WTC11 (cell line): ENCODE measurements at regions not wholly inside any gene's neighbourhood (a gene's known extent, or its start where the extent isn't known, plus 50 kb on each side); places are given as distances from the start of the nearest gene placed in this dataset.

ENCODE experiments used
- ATAC-seq: fragments of 200-7000 bp; cut with Tn5 transposase; 2 replicates; pipeline ENCODE4 v1.10.0; 2021; ENCODE audit warnings: mild to moderate bottlenecking, moderate library complexity
- CTCF ChIA-PET: fragments of 300-600 bp; sonication (Branson Sonifier 250); formaldehyde crosslinking; loops from one replicate; lab custom pipeline; 2021; ENCODE audit warnings: antibody characterized with exemption; lab: Charles Lee
- POLR2A ChIA-PET: fragments of 350-600 bp; sonication (Branson Sonifier 250); formaldehyde crosslinking; loops from one replicate; lab custom pipeline; 2021; ENCODE audit warnings: antibody characterized with exemption; lab: Charles Lee
- DNase-seq: peaks from one replicate; pipeline ENCODE4 v3.0.0; 2021; ENCODE audit warnings: low spot score
- H3K27ac Mint-ChIP-seq: 2 replicates; pipeline ENCODE4 v1.8.0; 2021; ENCODE audit warnings: mixed read lengths
- H3K27me3 Mint-ChIP-seq: 2 replicates; pipeline ENCODE4 v1.8.0; 2021; ENCODE audit warnings: low read depth, mild to moderate bottlenecking, moderate library complexity, mixed read lengths
- H3K36me3 Mint-ChIP-seq: 2 replicates; pipeline ENCODE4 v1.8.0; 2021; ENCODE audit warnings: mixed read lengths
- H3K4me1 Mint-ChIP-seq: 2 replicates; pipeline ENCODE4 v1.8.0; 2022; ENCODE audit warnings: mixed read lengths
- H3K4me3 Mint-ChIP-seq: 2 replicates; pipeline ENCODE4 v1.8.0; 2021; ENCODE audit warnings: mild to moderate bottlenecking, moderate library complexity, mixed read lengths
- H3K9me3 Mint-ChIP-seq: 2 replicates; pipeline ENCODE4 v1.8.0; 2021; ENCODE audit warnings: mixed read lengths
- ATF1 ChIP-seq: sonication (generic); formaldehyde crosslinking; IDR thresholded peaks from 2 replicates; pipeline ENCODE4 v1.8.1; 2023; ENCODE audit warnings: mild to moderate bottlenecking, moderate library complexity, missing genetic modification reagents
- ATF2 ChIP-seq: sonication (generic); formaldehyde crosslinking; IDR thresholded peaks from 2 replicates; pipeline ENCODE4 v1.8.1; 2022; ENCODE audit warnings: low read depth, missing genetic modification reagents, borderline replicate concordance
- ATF6 ChIP-seq: sonication (generic); formaldehyde crosslinking; IDR thresholded peaks from 2 replicates; pipeline ENCODE4 v1.8.1; 2023; ENCODE audit warnings: mild to moderate bottlenecking, missing genetic modification reagents
- CBFB ChIP-seq: sonication (generic); formaldehyde crosslinking; IDR thresholded peaks from 2 replicates; pipeline ENCODE4 v1.8.1; 2022; ENCODE audit warnings: mild to moderate bottlenecking, low read depth, missing genetic modification reagents
- HMGA2 ChIP-seq: fragments of 250-450 bp; sonication (Bioruptor Pico); IDR thresholded peaks from 2 replicates; pipeline ENCODE4 v1.4.0; 2021; ENCODE audit warnings: mild to moderate bottlenecking, moderate library complexity
- IRF2 ChIP-seq: sonication (generic); formaldehyde crosslinking; IDR thresholded peaks from 2 replicates; pipeline ENCODE4 v1.8.0; 2022; ENCODE audit warnings: low read depth, missing genetic modification reagents, borderline replicate concordance
- MXD4 ChIP-seq: fragments of 250-450 bp; sonication (Bioruptor Pico); IDR thresholded peaks from 2 replicates; pipeline ENCODE4 v1.8.0; 2021; ENCODE audit warnings: mild to moderate bottlenecking, moderate library complexity, borderline replicate concordance
- NFATC4 ChIP-seq: fragments of 250-450 bp; sonication (Bioruptor Pico); IDR thresholded peaks from 2 replicates; pipeline ENCODE4 v1.9.0; 2021; ENCODE audit warnings: mild to moderate bottlenecking
- NFE2L1 ChIP-seq: sonication (generic); formaldehyde crosslinking; IDR thresholded peaks from 2 replicates; pipeline ENCODE4 v1.8.1; 2023; ENCODE audit warnings: missing genetic modification reagents
- NR1H2 ChIP-seq: sonication (generic); formaldehyde crosslinking; IDR thresholded peaks from 2 replicates; pipeline ENCODE4 v1.9.0; 2021; ENCODE audit warnings: mild to moderate bottlenecking, moderate library complexity, missing genetic modification reagents
- PREB ChIP-seq: sonication (generic); formaldehyde crosslinking; IDR thresholded peaks from 2 replicates; pipeline ENCODE4 v1.8.1; 2022; ENCODE audit warnings: mild to moderate bottlenecking, missing genetic modification reagents, moderate library complexity, borderline replicate concordance
- SOX15 ChIP-seq: fragments of 250-450 bp; sonication (Bioruptor Pico); IDR thresholded peaks from 2 replicates; pipeline ENCODE4 v1.9.0; 2021; ENCODE audit warnings: mild to moderate bottlenecking
- TP53 ChIP-seq: sonication (generic); formaldehyde crosslinking; IDR thresholded peaks from 2 replicates; pipeline ENCODE4 v1.8.1; 2023; ENCODE audit warnings: mild to moderate bottlenecking, missing genetic modification reagents
- ZNF317 ChIP-seq: sonication (generic); formaldehyde crosslinking; IDR thresholded peaks from 2 replicates; pipeline ENCODE4 v1.8.1; 2023; ENCODE audit warnings: low read depth, mild to moderate bottlenecking, moderate library complexity, missing genetic modification reagents, borderline replicate concordance
- ZNF671 ChIP-seq: fragments of 250-450 bp; sonication (Bioruptor Pico); IDR thresholded peaks from 2 replicates; pipeline ENCODE4 v1.8.0; 2021; ENCODE audit warnings: mild to moderate bottlenecking
- TF ChIP-seq, protein P1 (sequence below): sonication (generic); formaldehyde crosslinking; IDR thresholded peaks from 2 replicates; pipeline ENCODE4 v1.8.1; 2023; ENCODE audit warnings: mild to moderate bottlenecking, missing genetic modification reagents
- TF ChIP-seq, protein P2 (sequence below): sonication (generic); formaldehyde crosslinking; IDR thresholded peaks from 2 replicates; pipeline ENCODE4 v1.8.1; 2023; ENCODE audit warnings: mild to moderate bottlenecking, missing genetic modification reagents, moderate library complexity

DNA sequence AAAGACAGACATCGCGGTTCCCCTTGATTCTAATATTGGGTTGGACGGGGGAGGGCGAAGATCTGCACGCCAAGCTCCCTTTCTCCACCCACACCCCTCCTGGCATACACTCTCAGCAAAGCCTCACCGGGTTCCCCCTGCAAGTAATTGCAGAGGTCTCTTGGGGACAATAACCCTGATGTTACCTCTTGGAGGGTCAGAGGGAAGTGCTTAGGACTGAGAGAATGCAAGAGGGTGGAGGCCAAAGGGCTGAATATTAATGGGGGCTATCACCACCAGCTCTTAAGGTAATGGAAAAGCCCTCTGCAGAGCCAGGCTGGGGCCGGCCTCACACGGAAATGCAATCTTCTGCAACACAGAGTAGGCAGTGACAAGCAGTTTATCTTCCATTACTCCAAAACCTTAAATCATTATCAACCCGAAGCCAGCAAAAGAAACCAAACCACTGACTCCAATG lies 344.1 kb upstream of the GATB start:
- Mint-ChIP-seq H3K27me3 (no peaks in the 10 kb centered on the region), H3K9me3 (no peaks in the 10 kb centered on the region), H3K4me1 (peaks cover 30% of the 10 kb centered on the region), H3K4me3 (no peak overlapping the region), H3K36me3 (no peaks in the 10 kb centered on the region), H3K27ac (no peak overlapping the region)
- DNase-seq (no peak), ATAC-seq (no peak)
- TF ChIP-seq ZNF317 (CRISPR knock-in tag) = no peak
- no peak for TF ChIP-seq NR1H2 (CRISPR knock-in tag)
- no peak for TF ChIP-seq ATF1 (CRISPR knock-in tag)
- TF ChIP-seq NFATC4 (CRISPR knock-in tag) = no peak
- TF ChIP-seq NFE2L1 (CRISPR knock-in tag) = no peak
- no peak for TF ChIP-seq PREB (CRISPR knock-in tag)
- TF ChIP-seq TP53 = no peak
- TF ChIP-seq ATF2 (CRISPR knock-in tag) = no peak
- TF ChIP-seq ATF6 (CRISPR knock-in tag) = no peak
- TF ChIP-seq SOX15 (CRISPR knock-in tag) = no peak
- TF ChIP-seq HMGA2 (CRISPR knock-in tag) = no peak
- TF ChIP-seq, protein P1, sequence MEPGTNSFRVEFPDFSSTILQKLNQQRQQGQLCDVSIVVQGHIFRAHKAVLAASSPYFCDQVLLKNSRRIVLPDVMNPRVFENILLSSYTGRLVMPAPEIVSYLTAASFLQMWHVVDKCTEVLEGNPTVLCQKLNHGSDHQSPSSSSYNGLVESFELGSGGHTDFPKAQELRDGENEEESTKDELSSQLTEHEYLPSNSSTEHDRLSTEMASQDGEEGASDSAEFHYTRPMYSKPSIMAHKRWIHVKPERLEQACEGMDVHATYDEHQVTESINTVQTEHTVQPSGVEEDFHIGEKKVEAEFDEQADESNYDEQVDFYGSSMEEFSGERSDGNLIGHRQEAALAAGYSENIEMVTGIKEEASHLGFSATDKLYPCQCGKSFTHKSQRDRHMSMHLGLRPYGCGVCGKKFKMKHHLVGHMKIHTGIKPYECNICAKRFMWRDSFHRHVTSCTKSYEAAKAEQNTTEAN (CRISPR knock-in tag) = no peak
- TF ChIP-seq CBFB = no peak
- TF ChIP-seq IRF2 (CRISPR knock-in tag) = no peak
- TF ChIP-seq ZNF671 (CRISPR knock-in tag) = no peak
- no peak for TF ChIP-seq MXD4
- ChIA-PET CTCF (no interaction called here), POLR2A (no interaction called here)

DNA sequence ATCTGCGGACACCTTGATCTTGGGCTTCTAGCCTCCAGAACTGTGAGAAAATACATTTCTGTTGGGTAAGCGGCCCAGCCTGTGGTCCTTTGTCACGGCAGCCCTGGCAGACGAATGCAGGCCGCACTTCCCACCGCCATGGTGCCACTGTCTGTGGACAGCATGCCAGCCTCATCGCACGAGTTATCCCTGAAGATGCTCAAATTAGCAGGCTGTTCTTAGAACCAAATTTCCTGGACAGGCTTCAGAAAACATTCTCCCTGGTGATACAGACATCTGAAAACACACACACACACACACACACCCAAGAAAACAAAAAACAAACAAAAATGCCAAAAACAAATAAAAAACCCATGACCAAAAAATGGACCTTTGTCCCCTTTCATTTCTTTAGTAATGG lies 343.5 kb upstream of the GATB start:
- Mint-ChIP-seq H3K27me3 (no peaks in the 10 kb centered on the region), H3K36me3 (no peaks in the 10 kb centered on the region), H3K4me3 (no peak overlapping the region), H3K9me3 (no peaks in the 10 kb centered on the region), H3K27ac (no peak overlapping the region), H3K4me1 (peaks cover 26% of the 10 kb centered on the region)
- ChIA-PET CTCF (no interaction called here), POLR2A (no interaction called here)
- TF ChIP-seq, protein P2, sequence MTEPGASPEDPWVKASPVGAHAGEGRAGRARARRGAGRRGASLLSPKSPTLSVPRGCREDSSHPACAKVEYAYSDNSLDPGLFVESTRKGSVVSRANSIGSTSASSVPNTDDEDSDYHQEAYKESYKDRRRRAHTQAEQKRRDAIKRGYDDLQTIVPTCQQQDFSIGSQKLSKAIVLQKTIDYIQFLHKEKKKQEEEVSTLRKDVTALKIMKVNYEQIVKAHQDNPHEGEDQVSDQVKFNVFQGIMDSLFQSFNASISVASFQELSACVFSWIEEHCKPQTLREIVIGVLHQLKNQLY (CRISPR knock-in tag) = no peak
- no peak for DNase-seq
- ATAC-seq = no peak
